Right atrium auricular region (tissue), 2 donors: ENCODE measurements at regions not wholly inside any gene's neighbourhood (a gene's known extent, or its start where the extent isn't known, plus 50 kb on each side); places are given as distances from the start of the nearest gene placed in this dataset.

Experiments used
- DNase-seq: peaks from one replicate; pipeline ENCODE4 v3.0.0-alpha.2; 2019; ENCODE audit warnings: low spot score
- H3K27ac ChIP-seq, 2 donors: fragments of 200-600 bp; sonication (generic); 1 replicate in 1 of 2; 2 replicates in 1 of 2; pipeline ENCODE4 v1.5.1; 2016 to 2019
- H3K27me3 ChIP-seq, 2 donors: fragments of 200-600 bp; sonication (generic); one replicate each; pipeline versions ENCODE4 v1.5.1 to v1.6.0; 2017 to 2019
- H3K36me3 ChIP-seq: fragments of 200-600 bp; sonication (generic); one replicate; pipeline ENCODE4 v1.5.1; 2016
- H3K4me1 ChIP-seq, 2 donors: fragments of 200-600 bp; sonication (generic); one replicate each; pipeline versions ENCODE4 v1.5.1 to v1.6.0; 2017 to 2019
- H3K4me3 ChIP-seq, 2 donors: fragments of 200-600 bp; sonication (generic); 1 replicate in 1 of 2; 2 replicates in 1 of 2; pipeline ENCODE4 v1.5.1; 2017 to 2019; ENCODE audit warnings: mild to moderate bottlenecking in 1 of 2, moderate library complexity in 1 of 2
- H3K9me3 ChIP-seq, 2 donors: fragments of 200-600 bp; sonication (generic); one replicate each; pipeline ENCODE4 v1.5.1; 2019
- CTCF ChIP-seq, 2 donors: fragments of 200-600 bp; sonication (generic); IDR thresholded peaks; one replicate each; pipeline ENCODE4 v1.5.1; 2019; ENCODE audit warnings: antibody characterized with exemption in 2 of 2

- Histone ChIP-seq H3K27ac (no peak overlapping the region), H3K4me1 (no peaks in the 10 kb centered on the region), H3K36me3 (no peaks in the 10 kb centered on the region), H3K4me3 (no peak overlapping the region), H3K9me3 (no peaks in the 10 kb centered on the region), H3K27me3 (no peaks in the 10 kb centered on the region)
- TF ChIP-seq CTCF (IDR thresholded peaks at IDR 0.05): no peak
- no peak for DNase-seq
Measured at GRCh38 chr10:61321041-61321857, 131.9 kb downstream of the TMEM26 start.

- Histone ChIP-seq H3K4me1 (no peaks in the 10 kb centered on the region), H3K9me3 (no peaks in the 10 kb centered on the region), H3K36me3 (no peaks in the 10 kb centered on the region), H3K27ac (no peak overlapping the region), H3K27me3 (no peaks in the 10 kb centered on the region), H3K4me3 (no peak overlapping the region)
- DNase-seq: no peak
- no peak for TF ChIP-seq CTCF (IDR thresholded peaks at IDR 0.05)
Measured at GRCh38 chr10:61320257-61320587, 133.0 kb downstream of the TMEM26 start.

- Histone ChIP-seq H3K4me1 (no peaks in the 10 kb centered on the region), H3K36me3 (no peaks in the 10 kb centered on the region), H3K27ac (no peak overlapping the region), H3K27me3 (no peaks in the 10 kb centered on the region), H3K4me3 (no peak overlapping the region), H3K9me3 (no peaks in the 10 kb centered on the region)
- no peak for TF ChIP-seq CTCF (IDR thresholded peaks at IDR 0.05)
- no peak for DNase-seq
Measured at GRCh38 chr10:61319386-61320256, 133.6 kb downstream of the TMEM26 start.

GRCh38 chr10:61318429-61318828 is 134.8 kb downstream of the TMEM26 start:
- no peak for DNase-seq
- H3K9me3 ChIP-seq: no peaks in the 10 kb centered on the region
- H3K27ac ChIP-seq: no peak overlapping the region
- no peaks in the 10 kb centered on the region for H3K36me3 ChIP-seq
- no peaks in the 10 kb centered on the region for H3K4me1 ChIP-seq
- no peak overlapping the region for H3K4me3 ChIP-seq
- no peak for TF ChIP-seq CTCF (IDR thresholded peaks at IDR 0.05)
- no peaks in the 10 kb centered on the region for H3K27me3 ChIP-seq

GRCh38 chr10:61317706-61318105 is 135.5 kb downstream of the TMEM26 start:
- TF ChIP-seq CTCF (IDR thresholded peaks at IDR 0.05): no peak
- no peaks in the 10 kb centered on the region for H3K36me3 ChIP-seq

More at GRCh38 chr10:61317706-61318105, 135.5 kb downstream of the TMEM26 start:
- Histone ChIP-seq H3K4me1 (no peaks in the 10 kb centered on the region), H3K9me3 (no peaks in the 10 kb centered on the region), H3K27ac (no peak overlapping the region), H3K4me3 (no peak overlapping the region), H3K27me3 (no peaks in the 10 kb centered on the region)
- no peak for DNase-seq
